ENCODE measurements at regions not wholly inside any gene's neighbourhood (a gene's known extent, or its start where the extent isn't known, plus 50 kb on each side); places are given as distances from the start of the nearest gene placed in this dataset.
A peak's percentile ranks its signal among the peaks of the same experiment; 100 is the strongest.
"Not testable (repeated sequence)": the region's sequence is repeated elsewhere in the genome, so short reads cannot be mapped to it uniquely, and the experiment has no call there.

DNA sequence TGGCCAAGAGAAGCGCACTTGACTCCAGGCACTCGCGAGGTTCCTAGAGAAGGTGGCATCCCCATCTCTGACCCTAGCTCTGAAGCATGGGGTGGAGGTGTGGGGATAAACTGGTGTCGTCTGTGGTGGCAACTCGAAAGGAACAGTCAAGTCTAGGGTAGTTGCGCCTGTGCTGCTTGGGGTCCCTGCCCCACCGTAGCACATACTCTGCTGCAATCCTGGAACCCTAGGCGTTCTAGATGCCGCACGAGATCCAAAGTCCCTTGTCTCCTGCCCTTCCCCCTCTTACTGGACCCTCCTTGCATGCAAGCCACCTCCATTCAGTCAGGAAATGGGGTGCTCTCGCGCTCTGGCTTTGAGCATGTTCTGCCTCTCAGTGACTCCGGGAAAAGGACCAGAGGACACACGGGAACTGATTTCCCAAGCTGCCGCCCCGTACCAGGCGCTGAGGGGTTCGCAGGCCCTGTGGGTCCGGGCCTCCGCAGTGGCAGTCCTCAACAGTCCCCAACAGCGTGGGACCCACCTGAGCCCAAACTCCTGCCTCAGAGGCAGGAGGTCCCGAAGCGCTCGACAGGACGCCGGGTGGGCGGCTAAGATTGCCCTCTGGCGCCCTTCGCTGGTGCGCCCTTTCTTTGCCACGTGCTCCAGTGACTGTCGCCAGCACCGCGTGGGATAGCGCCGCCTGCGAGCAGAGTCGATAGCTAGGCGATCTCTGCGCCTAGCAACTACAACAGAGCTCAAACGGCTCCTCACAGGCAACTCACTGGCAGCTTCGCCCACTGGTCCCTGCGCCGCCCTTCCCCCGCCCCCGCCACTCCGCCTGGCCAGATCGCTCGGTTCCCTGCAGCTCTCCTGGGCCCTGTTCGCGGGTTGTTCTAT lies 452.0 kb downstream of the REEP3 start:
- TF ChIP-seq, protein P1, sequence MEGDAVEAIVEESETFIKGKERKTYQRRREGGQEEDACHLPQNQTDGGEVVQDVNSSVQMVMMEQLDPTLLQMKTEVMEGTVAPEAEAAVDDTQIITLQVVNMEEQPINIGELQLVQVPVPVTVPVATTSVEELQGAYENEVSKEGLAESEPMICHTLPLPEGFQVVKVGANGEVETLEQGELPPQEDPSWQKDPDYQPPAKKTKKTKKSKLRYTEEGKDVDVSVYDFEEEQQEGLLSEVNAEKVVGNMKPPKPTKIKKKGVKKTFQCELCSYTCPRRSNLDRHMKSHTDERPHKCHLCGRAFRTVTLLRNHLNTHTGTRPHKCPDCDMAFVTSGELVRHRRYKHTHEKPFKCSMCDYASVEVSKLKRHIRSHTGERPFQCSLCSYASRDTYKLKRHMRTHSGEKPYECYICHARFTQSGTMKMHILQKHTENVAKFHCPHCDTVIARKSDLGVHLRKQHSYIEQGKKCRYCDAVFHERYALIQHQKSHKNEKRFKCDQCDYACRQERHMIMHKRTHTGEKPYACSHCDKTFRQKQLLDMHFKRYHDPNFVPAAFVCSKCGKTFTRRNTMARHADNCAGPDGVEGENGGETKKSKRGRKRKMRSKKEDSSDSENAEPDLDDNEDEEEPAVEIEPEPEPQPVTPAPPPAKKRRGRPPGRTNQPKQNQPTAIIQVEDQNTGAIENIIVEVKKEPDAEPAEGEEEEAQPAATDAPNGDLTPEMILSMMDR (IDR thresholded peaks at IDR 0.05; ENCODE audit: low read depth, low read length): no peak
- no peaks in the 10 kb centered on the region for H3K27me3 ChIP-seq (ENCODE audit: insufficient read depth, low read depth, severe bottlenecking)
- H3K4me3 ChIP-seq (ENCODE audit: low read depth, low read length): no peak overlapping the region
- DNase-seq: no peak
- H3K9me3 ChIP-seq (ENCODE audit: severe bottlenecking): no peaks in the 10 kb centered on the region
- no peak overlapping the region for H3K27ac ChIP-seq
- no peaks in the 10 kb centered on the region for H3K36me3 ChIP-seq

DNA sequence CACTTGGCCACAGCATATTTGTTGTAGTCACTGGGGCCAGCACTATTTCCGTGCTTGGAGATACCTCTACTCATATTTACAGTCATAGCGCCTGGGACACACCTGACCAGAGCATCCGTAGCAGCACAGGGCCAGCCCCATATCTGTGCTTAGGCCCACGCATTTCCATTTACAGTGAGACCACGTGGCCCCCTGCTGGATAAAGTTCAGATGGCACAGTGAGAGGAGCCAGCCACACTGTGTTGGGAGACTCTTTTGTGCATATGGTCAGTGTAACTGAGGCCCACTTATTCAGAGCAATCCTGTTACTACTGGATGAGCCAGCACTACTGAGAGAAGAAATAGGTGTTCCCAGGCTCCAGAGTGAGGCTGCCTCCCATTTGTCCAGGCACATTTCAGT lies 455.3 kb downstream of the REEP3 start:
- no peaks in the 10 kb centered on the region for H3K9me3 ChIP-seq (ENCODE audit: severe bottlenecking)
- peak; percentile 77 for DNase-seq
- TF ChIP-seq, protein P1 (IDR thresholded peaks at IDR 0.05; ENCODE audit: low read depth, low read length): peak; percentile 77

DNA sequence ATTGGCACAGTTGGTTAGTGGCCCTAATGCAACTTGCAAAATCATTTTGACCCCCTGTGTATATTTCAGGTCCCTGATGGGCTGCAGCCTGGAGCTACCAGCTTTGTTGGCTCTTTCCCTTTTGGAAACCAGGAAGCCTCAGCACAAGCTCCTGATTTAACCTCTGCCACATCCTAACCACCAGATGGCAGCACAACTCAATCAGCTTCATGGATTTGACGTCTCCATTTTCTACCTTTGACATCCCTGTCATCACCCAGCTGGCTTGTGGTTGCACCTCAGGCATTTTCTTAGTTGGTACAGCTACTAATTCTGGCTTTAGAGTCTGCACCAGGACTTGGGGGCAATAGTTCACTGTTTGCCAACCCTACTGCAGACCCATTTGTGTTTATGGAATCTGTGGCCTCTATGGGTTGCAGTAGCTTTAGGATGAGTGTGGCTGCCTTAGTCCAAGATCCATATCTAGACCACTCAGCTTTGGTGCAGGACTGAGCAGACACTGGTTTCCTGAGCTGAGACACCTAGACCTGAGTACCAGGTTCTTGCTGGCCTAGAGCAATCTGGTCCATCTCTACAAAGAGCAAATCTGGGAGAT lies 456.2 kb downstream of the REEP3 start:
- TF ChIP-seq, protein P1 (IDR thresholded peaks at IDR 0.05; ENCODE audit: low read depth, low read length): peak; percentile 79
- Histone ChIP-seq H3K4me3 (ENCODE audit: low read depth, low read length) (no peak overlapping the region), H3K36me3 (no peaks in the 10 kb centered on the region), H3K27me3 (ENCODE audit: insufficient read depth, low read depth, severe bottlenecking) (no peaks in the 10 kb centered on the region), H3K27ac (no peak overlapping the region), H3K9me3 (ENCODE audit: severe bottlenecking) (no peaks in the 10 kb centered on the region)
- DNase-seq: peak; percentile 61

More for the DNA sequence above, 455.3 kb downstream of the REEP3 start:
- H3K27ac ChIP-seq: no peak overlapping the region
- no peaks in the 10 kb centered on the region for H3K27me3 ChIP-seq (ENCODE audit: insufficient read depth, low read depth, severe bottlenecking)
- H3K36me3 ChIP-seq: no peaks in the 10 kb centered on the region
- H3K4me3 ChIP-seq (ENCODE audit: low read depth, low read length): no peak overlapping the region

DNA sequence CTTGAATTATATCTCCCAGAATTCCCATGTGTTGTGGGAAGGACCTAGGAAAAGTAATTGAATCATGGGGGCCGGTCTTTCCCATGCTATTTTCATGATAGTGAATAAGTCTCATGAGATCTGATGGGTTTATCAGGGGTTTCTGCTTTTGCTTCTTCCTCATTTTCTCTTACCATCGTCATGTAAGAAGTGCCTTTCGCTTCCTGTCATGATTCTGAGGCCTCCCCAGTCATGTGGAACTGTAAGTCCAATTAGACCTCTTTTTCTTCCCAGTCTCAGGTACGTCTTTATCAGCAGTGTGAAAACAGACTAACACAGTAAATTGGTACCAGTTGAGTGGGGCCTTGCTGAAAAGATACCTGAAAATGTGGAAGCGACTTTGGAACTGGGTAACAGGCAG lies 459.7 kb downstream of the REEP3 start:
- not testable (repeated sequence) for H3K36me3 ChIP-seq; H3K4me3 ChIP-seq (ENCODE audit: low read depth, low read length); H3K9me3 ChIP-seq (ENCODE audit: severe bottlenecking); H3K27ac ChIP-seq; H3K27me3 ChIP-seq (ENCODE audit: insufficient read depth, low read depth, severe bottlenecking); DNase-seq

DNA sequence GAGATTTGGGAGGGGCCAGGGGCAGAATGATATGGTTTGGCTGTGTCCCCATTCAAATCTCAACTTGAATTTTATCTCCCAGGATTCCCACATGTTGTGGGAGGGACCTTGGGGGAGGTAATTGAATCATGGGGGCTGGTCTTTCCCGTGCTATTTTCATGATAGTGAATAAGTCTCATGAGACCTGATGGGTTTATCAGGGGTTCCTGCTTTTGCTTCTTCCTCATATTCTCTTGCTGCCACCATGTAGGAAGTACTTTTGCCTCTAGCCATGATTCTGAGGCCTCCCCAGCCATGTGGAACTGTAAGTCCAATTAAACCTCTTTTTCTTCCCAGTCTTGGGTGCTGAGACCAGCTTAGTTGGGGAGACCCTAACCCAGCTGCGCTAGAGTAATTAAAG lies 462.9 kb downstream of the REEP3 start:
- not testable (repeated sequence) for H3K36me3 ChIP-seq; H3K27me3 ChIP-seq (ENCODE audit: insufficient read depth, low read depth, severe bottlenecking); H3K9me3 ChIP-seq (ENCODE audit: severe bottlenecking); H3K4me3 ChIP-seq (ENCODE audit: low read depth, low read length); H3K27ac ChIP-seq; DNase-seq

DNA sequence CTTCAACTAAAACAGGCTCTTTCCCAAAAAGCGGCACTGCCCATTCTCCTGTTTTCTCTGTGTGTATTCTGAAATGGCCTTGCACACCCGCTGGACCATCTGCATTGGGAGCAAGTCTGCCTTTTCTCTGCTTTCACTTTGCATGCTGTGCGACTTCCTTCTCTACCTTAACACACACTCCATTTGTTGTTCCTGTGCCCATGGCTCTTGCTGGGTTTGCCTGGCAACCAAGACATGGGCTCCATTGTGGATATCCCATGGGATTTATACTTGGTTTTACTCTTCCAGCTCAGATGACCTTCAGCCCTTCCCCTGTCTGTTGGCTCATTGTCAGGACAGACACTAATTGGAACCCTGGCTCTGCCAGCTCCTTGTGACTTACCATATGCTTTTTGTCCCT lies 465.3 kb downstream of the REEP3 start:
- H3K27me3 ChIP-seq (ENCODE audit: insufficient read depth, low read depth, severe bottlenecking): no peaks in the 10 kb centered on the region
- H3K36me3 ChIP-seq: no peaks in the 10 kb centered on the region
- H3K9me3 ChIP-seq (ENCODE audit: severe bottlenecking): peaks cover 13% of the 10 kb centered on the region
- H3K27ac ChIP-seq: no peak overlapping the region
- no peak for DNase-seq
- H3K4me3 ChIP-seq (ENCODE audit: low read depth, low read length): no peak overlapping the region
- TF ChIP-seq, protein P1 (IDR thresholded peaks at IDR 0.05; ENCODE audit: low read depth, low read length): no peak
